MCF 10A (cell line): ENCODE measurements at regions not wholly inside any gene's neighbourhood (a gene's known extent, or its start where the extent isn't known, plus 50 kb on each side); places are given as distances from the start of the nearest gene placed in this dataset.

ENCODE experiments used
- BruUV-seq: library from RNA; stranded (reverse); fragments of 400-500 nt; replicated peaks from 2 replicates; lab custom pipeline; 2021; lab: Mats Ljungman, UMichigan
- CTCF ChIA-PET: fragments of 300-600 bp; sonication (Branson Sonifier 250); formaldehyde crosslinking; extraction: SDS; loops from one replicate; lab custom pipeline; 2021; ENCODE audit warnings: antibody characterized with exemption, inconsistent platforms; lab: Yijun Ruan, JAX
- POLR2A ChIA-PET: fragments of 300-600, 350-650 bp; sonication (Branson Sonifier 250); formaldehyde crosslinking; extraction: SDS; loops from one replicate; lab custom pipeline; 2020; ENCODE audit warnings: antibody characterized with exemption, inconsistent platforms; lab: Yijun Ruan, JAX
- DNase-seq: peaks from one replicate; pipeline ENCODE4 v3.0.0-alpha.2; 2018; ENCODE audit not compliant: unreplicated experiment
- H3K27ac Mint-ChIP-seq: one replicate; pipeline ENCODE4 v1.8.0; 2022; ENCODE audit warnings: mild to moderate bottlenecking, low read depth, mixed read lengths; ENCODE audit not compliant: unreplicated experiment
- H3K27me3 Mint-ChIP-seq: one replicate; pipeline ENCODE4 v1.8.0; 2022; ENCODE audit warnings: mixed read lengths; ENCODE audit not compliant: insufficient read depth, unreplicated experiment
- H3K36me3 Mint-ChIP-seq: one replicate; pipeline ENCODE4 v1.8.0; 2022; ENCODE audit warnings: mild to moderate bottlenecking, moderate library complexity, mixed read lengths; ENCODE audit not compliant: insufficient read depth, unreplicated experiment
- H3K4me1 Mint-ChIP-seq: one replicate; pipeline ENCODE4 v1.8.0; 2022; ENCODE audit warnings: mixed read lengths; ENCODE audit not compliant: insufficient read depth, unreplicated experiment
- H3K4me3 Mint-ChIP-seq: one replicate; pipeline ENCODE4 v1.8.0; 2022; ENCODE audit warnings: mild to moderate bottlenecking, moderate library complexity, mixed read lengths; ENCODE audit not compliant: unreplicated experiment
- H3K9me3 Mint-ChIP-seq: one replicate; pipeline ENCODE4 v1.8.0; 2022; ENCODE audit warnings: mixed read lengths; ENCODE audit not compliant: unreplicated experiment
- CTCF ChIP-seq: fragments of 200-600 bp; IDR thresholded peaks from one replicate; pipeline ENCODE4 v1.8.0; 2022; ENCODE audit warnings: antibody characterized with exemption, mild to moderate bottlenecking; ENCODE audit not compliant: unreplicated experiment
- intact Hi-C: fragments of 100-400 bp; cut with micrococcal nuclease; formaldehyde crosslinking; loops from 2 replicates; pipeline ENCODE4 v1.14.1; 2022

- POLR2A ChIA-PET: no interaction called here
- no peak for DNase-seq
- BruUV-seq: no TSS peak
- TF ChIP-seq CTCF: no peak
- no peaks in the 10 kb centered on the region for H3K9me3 Mint-ChIP-seq
- no peaks in the 10 kb centered on the region for H3K36me3 Mint-ChIP-seq
- H3K4me3 Mint-ChIP-seq: no peak overlapping the region
- no peak overlapping the region for H3K27ac Mint-ChIP-seq
- intact Hi-C loops: no loop called here
- no peaks in the 10 kb centered on the region for H3K27me3 Mint-ChIP-seq
- CTCF ChIA-PET: interaction anchor here (1.7 kb wide), 1 partner anchor 15 kb away, joined by 4 read pairs; no protein-coding TSS in a partner anchor
- H3K4me1 Mint-ChIP-seq: peaks cover 6% of the 10 kb centered on the region
Observed at GRCh38 chr3:4060603-4061002, 242.6 kb upstream of the SETMAR start.

GRCh38 chr3:4061195-4061594, 242.0 kb upstream of the SETMAR start:
- ChIA-PET POLR2A (no interaction called here), CTCF (interaction anchor here (1.7 kb wide), 1 partner anchor 15 kb away, joined by 4 read pairs; no protein-coding TSS in a partner anchor)
- Mint-ChIP-seq H3K4me1 (peaks cover 6% of the 10 kb centered on the region), H3K27me3 (no peaks in the 10 kb centered on the region), H3K36me3 (no peaks in the 10 kb centered on the region), H3K9me3 (no peaks in the 10 kb centered on the region), H3K4me3 (no peak overlapping the region), H3K27ac (no peak overlapping the region)
- BruUV-seq: no TSS peak
- no peak for TF ChIP-seq CTCF
- no peak for DNase-seq
- intact Hi-C loops: no loop called here

- no peak overlapping the region for H3K27ac Mint-ChIP-seq
- H3K27me3 Mint-ChIP-seq: no peaks in the 10 kb centered on the region
- no TSS peak for BruUV-seq
- ChIA-PET CTCF (interaction anchor here (0.5 to 1.7 kb wide), 3 partner anchors 14 to 51 kb away, joined by 3 to 4 read pairs (median 3); no protein-coding TSS in a partner anchor), POLR2A (no interaction called here)
- H3K36me3 Mint-ChIP-seq: no peaks in the 10 kb centered on the region
- H3K4me1 Mint-ChIP-seq: peaks cover 6% of the 10 kb centered on the region
- DNase-seq: no peak
- intact Hi-C loops: no loop called here
- no peak for TF ChIP-seq CTCF
- no peak overlapping the region for H3K4me3 Mint-ChIP-seq
- no peaks in the 10 kb centered on the region for H3K9me3 Mint-ChIP-seq
Observed at GRCh38 chr3:4061783-4062360, 241.3 kb upstream of the SETMAR start.

GRCh38 chr3:4062621-4063020, 240.5 kb upstream of the SETMAR start:
- Mint-ChIP-seq H3K4me3 (no peak overlapping the region), H3K27me3 (no peaks in the 10 kb centered on the region), H3K27ac (no peak overlapping the region), H3K36me3 (no peaks in the 10 kb centered on the region), H3K9me3 (no peaks in the 10 kb centered on the region), H3K4me1 (peaks cover 6% of the 10 kb centered on the region)
- intact Hi-C loops: no loop called here
- ChIA-PET CTCF (interaction anchor here (1.1 kb wide), 1 partner anchor 52 kb away, joined by 3 read pairs; no protein-coding TSS in a partner anchor), POLR2A (no interaction called here)
- BruUV-seq: no TSS peak
- TF ChIP-seq CTCF: no peak
- DNase-seq: no peak
